GM12878 (cell line): ENCODE measurements at regions not wholly inside any gene's neighbourhood (a gene's known extent, or its start where the extent isn't known, plus 50 kb on each side); places are given as distances from the start of the nearest gene placed in this dataset.

Source experiments
- ATF3 ChIP-seq: IDR thresholded peaks from 2 replicates; pipeline ENCODE4 v1.6.1; 2011; ENCODE audit warnings: low read depth, mild to moderate bottlenecking, low read length, moderate library complexity, borderline replicate concordance; ENCODE audit errors: extremely low read depth
- BRCA1 ChIP-seq: IDR thresholded peaks from 2 replicates; pipeline ENCODE4 v1.6.1; 2011; ENCODE audit warnings: low read depth, low read length, improper control_type of control experiment
- HDAC2 ChIP-seq: fragments of 200-600 bp; sonication (generic); IDR thresholded peaks from 2 replicates; pipeline ENCODE4 v1.6.1; 2017
- MYC ChIP-seq: IDR thresholded peaks from 2 replicates; pipeline ENCODE4 v1.6.1; 2011; ENCODE audit warnings: mild to moderate bottlenecking, low read length, moderate library complexity, inconsistent platforms; ENCODE audit not compliant: insufficient read depth, insufficient replicate concordance, insufficient read length, severe bottlenecking
- NFIC ChIP-seq: IDR thresholded peaks from 2 replicates; pipeline ENCODE4 v1.6.1; 2012; ENCODE audit warnings: low read depth, mild to moderate bottlenecking, inconsistent platforms, low read length, moderate library complexity
- NFXL1 ChIP-seq: fragments of 450-650 bp; IDR thresholded peaks from 2 replicates; pipeline ENCODE4 v1.6.1; 2017; ENCODE audit warnings: antibody characterized with exemption, mild to moderate bottlenecking, borderline replicate concordance
- PAX5 ChIP-seq: IDR thresholded peaks from 2 replicates; pipeline ENCODE4 v1.6.1; 2011; ENCODE audit warnings: low read depth, low read length, borderline replicate concordance
- SMAD1 ChIP-seq: fragments of 450-650 bp; IDR thresholded peaks from 2 replicates; pipeline ENCODE4 v1.6.1; 2018; ENCODE audit warnings: mild to moderate bottlenecking, low read depth; ENCODE audit not compliant: partially characterized antibody
- STAT3 ChIP-seq: IDR thresholded peaks from 2 replicates; pipeline ENCODE4 v1.6.1; 2011; ENCODE audit warnings: low read depth, low read length, improper control_type of control experiment
- ZBTB4 ChIP-seq: fragments of 450-650 bp; formaldehyde crosslinking; IDR thresholded peaks from 2 replicates; pipeline ENCODE4 v1.4.0; 2022; ENCODE audit warnings: mild to moderate bottlenecking, moderate library complexity
- ZNF24 ChIP-seq: fragments of 450-650 bp; IDR thresholded peaks from 2 replicates; pipeline ENCODE4 v1.6.1; 2017; ENCODE audit warnings: antibody characterized with exemption, mild to moderate bottlenecking
- ZNF274 ChIP-seq: IDR thresholded peaks from one replicate; pipeline ENCODE4 v1.8.0; 2011; ENCODE audit not compliant: insufficient read length, insufficient read depth

- TF ChIP-seq ZBTB4 (CRISPR knock-in tag) (no peak), NFIC (no peak), PAX5 (no peak), ZNF24 (no peak), MYC (no peak), BRCA1 (no peak), STAT3 (no peak), ZNF274 (no peak), HDAC2 (no peak), NFXL1 (no peak), ATF3 (no peak), SMAD1 (no peak)
These were observed 408.9 kb upstream of the RGMB start (continued) for GRCh38 chr5:98364549-98364948.
